Testis (tissue), 2 donors: ENCODE measurements at regions not wholly inside any gene's neighbourhood (a gene's known extent, or its start where the extent isn't known, plus 50 kb on each side); places are given as distances from the start of the nearest gene placed in this dataset.

Experiments used
- DNase-seq: peaks from one replicate; pipeline ENCODE4 v3.0.0-alpha.2; 2019
- H3K27ac ChIP-seq, 2 donors: fragments of 200-600 bp; sonication (generic); one replicate each; pipeline ENCODE4 v1.5.1; 2019
- H3K27me3 ChIP-seq: fragments of 200-600 bp; sonication (generic); one replicate; pipeline ENCODE4 v1.5.1; 2019
- H3K36me3 ChIP-seq: fragments of 200-600 bp; sonication (generic); one replicate; pipeline ENCODE4 v1.5.1; 2017; ENCODE audit warnings: low read depth; ENCODE audit errors: missing control alignments
- H3K4me1 ChIP-seq: fragments of 200-600 bp; sonication (generic); one replicate; pipeline ENCODE4 v1.5.1; 2019
- H3K4me3 ChIP-seq, 2 donors: fragments of 200-600 bp; sonication (generic); one replicate each; pipeline ENCODE4 v1.5.1; 2017 to 2019
- H3K9me3 ChIP-seq: fragments of 200-600 bp; sonication (generic); one replicate; pipeline ENCODE4 v1.5.1; 2017
- POLR2A ChIP-seq: fragments of 450-650 bp; IDR thresholded peaks from one replicate; pipeline ENCODE4 v1.6.1; 2017; ENCODE audit warnings: antibody characterized with exemption, mild to moderate bottlenecking, moderate library complexity
- WGBS, 2 donors: methylation state at CpG; one replicate each; pipeline ENCODE4 v1.1.5; 2018; 5-methylcytosine and 5-hydroxymethylcytosine counted together
- intact Hi-C: fragments of 100-400 bp; cut with DNase I; formaldehyde crosslinking; loops from one replicate; pipeline ENCODE4 v1.15.1; 2023; ENCODE audit warnings: low total_unique reads
- TF ChIP-seq, protein P1 (sequence below), 3 experiments: fragments of 450-650 bp in 2 of 3; fragments of 200-600 bp in 1 of 3; sonication (generic) in 1 of 3; IDR thresholded peaks; one replicate each; pipeline ENCODE4 v1.5.1; 2016 to 2019; ENCODE audit warnings: antibody characterized with exemption in 3 of 3, mild to moderate bottlenecking in 2 of 3, moderate library complexity in 1 of 3

DNA sequence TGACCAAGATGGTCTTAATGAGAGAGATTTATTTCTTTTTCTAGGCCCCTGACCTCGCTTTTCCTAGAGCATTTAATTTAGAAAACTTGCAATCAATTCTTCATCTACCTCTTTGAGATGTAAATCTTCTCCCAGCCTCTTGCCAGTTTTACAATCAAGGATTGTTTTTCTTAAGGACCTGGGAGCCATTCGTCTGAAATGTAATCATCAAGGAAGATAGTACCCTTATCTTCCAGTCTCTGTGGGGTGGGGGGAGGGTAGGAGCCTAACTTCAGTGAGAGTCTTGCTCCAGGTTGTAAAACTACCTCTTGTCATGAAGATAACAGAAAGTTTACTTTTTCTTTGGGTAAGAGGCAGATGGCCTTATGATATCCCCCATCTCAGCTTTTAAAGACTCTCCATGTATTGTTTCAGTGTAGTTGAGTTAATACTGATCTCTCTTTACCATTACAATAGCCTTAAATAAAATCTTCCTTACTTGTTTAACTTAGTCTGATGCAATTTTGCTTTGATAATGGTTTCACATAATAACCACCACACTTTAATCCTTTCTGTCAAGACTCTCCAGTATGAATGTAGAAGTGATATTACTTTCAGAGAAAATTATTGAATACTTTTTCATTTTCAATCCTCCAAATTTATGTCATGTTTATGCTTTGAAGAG, 110.2 kb upstream of the CPHXL start:
- TF ChIP-seq, protein P1, sequence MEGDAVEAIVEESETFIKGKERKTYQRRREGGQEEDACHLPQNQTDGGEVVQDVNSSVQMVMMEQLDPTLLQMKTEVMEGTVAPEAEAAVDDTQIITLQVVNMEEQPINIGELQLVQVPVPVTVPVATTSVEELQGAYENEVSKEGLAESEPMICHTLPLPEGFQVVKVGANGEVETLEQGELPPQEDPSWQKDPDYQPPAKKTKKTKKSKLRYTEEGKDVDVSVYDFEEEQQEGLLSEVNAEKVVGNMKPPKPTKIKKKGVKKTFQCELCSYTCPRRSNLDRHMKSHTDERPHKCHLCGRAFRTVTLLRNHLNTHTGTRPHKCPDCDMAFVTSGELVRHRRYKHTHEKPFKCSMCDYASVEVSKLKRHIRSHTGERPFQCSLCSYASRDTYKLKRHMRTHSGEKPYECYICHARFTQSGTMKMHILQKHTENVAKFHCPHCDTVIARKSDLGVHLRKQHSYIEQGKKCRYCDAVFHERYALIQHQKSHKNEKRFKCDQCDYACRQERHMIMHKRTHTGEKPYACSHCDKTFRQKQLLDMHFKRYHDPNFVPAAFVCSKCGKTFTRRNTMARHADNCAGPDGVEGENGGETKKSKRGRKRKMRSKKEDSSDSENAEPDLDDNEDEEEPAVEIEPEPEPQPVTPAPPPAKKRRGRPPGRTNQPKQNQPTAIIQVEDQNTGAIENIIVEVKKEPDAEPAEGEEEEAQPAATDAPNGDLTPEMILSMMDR (IDR thresholded peaks at IDR 0.05) = no peak
- no peak for TF ChIP-seq POLR2A
- no peaks in the 10 kb centered on the region for H3K36me3 ChIP-seq
- no peaks in the 10 kb centered on the region for H3K9me3 ChIP-seq
- DNase-seq = no peak
- WGBS, 2 donors = 44 to 60% methylated on average over 2 of the region's 2 CpGs
- no peaks in the 10 kb centered on the region for H3K27me3 ChIP-seq
- intact Hi-C loops = no loop called here
- no peaks in the 10 kb centered on the region for H3K4me1 ChIP-seq
- H3K27ac ChIP-seq = no peak overlapping the region
- no peak overlapping the region for H3K4me3 ChIP-seq

DNA sequence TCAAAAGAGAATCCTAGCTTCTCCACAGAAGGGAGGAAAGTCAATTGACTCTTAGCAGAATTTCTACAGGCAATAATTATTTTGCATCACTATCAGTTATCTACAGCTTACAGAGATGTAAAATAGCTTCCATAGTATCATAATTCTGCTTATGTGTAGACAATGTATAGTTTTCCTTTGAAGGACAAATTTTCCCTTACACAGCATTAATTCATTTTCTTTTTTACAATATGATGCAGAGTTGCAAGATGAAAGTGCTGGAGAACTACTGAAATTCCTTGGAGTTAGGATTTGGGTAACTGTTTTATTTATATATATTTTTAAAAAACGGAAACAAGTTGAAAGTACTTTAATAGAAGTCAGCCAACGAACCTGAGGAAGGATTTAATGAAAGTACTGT, 111.0 kb upstream of the CPHXL start:
- Histone ChIP-seq H3K9me3 (no peaks in the 10 kb centered on the region), H3K27me3 (no peaks in the 10 kb centered on the region), H3K4me3 (no peak overlapping the region), H3K4me1 (no peaks in the 10 kb centered on the region), H3K36me3 (no peaks in the 10 kb centered on the region), H3K27ac (no peak overlapping the region)
- TF ChIP-seq, protein P1 (IDR thresholded peaks at IDR 0.05) = no peak
- TF ChIP-seq POLR2A = no peak
- intact Hi-C loops = no loop called here
- WGBS, 2 donors = 73 to 80% methylated on average over 2 of the region's 2 CpGs
- DNase-seq = no peak

DNA sequence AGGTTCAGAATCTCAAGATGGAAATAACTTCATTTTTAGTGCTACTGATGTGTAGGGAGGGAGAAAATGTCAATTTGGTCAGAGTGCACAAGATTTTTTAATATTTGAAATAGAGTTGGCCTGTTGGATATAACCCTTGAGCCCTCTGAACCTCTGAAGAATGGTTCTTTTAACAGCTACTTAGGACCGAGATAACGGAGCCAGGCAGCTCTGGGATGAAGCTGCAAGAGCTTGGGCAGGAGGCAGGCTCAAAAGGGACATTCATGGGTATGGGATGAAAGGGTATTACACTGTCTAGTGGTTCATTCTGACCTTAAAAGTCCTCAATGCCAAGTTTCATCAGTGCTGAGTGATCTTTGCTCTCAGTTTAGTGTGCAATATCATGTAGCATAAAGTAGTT, 111.4 kb upstream of the CPHXL start:
- DNase-seq = no peak
- Histone ChIP-seq H3K27ac (no peak overlapping the region), H3K9me3 (no peaks in the 10 kb centered on the region), H3K4me3 (no peak overlapping the region), H3K27me3 (no peaks in the 10 kb centered on the region), H3K4me1 (no peaks in the 10 kb centered on the region), H3K36me3 (no peaks in the 10 kb centered on the region)
- intact Hi-C loops = no loop called here
- WGBS, 2 donors = 66 to 75% methylated on average over 2 of the region's 2 CpGs
- TF ChIP-seq POLR2A = no peak
- TF ChIP-seq, protein P1 (IDR thresholded peaks at IDR 0.05) = no peak

DNA sequence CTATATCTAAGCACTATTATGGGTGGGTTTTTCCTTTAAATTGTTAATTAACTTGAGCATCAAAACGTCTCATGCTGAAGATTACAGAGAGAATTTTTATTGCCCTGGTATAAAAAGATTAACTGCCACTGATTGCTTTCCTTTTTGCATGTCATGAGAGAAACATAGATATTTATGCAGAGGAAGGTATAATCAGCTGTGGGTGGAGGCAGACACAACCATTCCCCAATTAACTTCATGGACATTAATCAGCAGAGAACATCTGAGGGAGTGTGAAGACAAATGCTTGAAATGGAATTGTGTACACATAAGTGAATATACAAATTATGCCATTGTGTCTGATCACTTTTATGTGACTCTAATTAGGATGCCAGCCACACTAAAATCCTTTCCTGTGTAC, 115.2 kb upstream of the CPHXL start:
- no peaks in the 10 kb centered on the region for H3K9me3 ChIP-seq
- intact Hi-C loops = no loop called here
- no peak for DNase-seq
- H3K4me1 ChIP-seq = no peaks in the 10 kb centered on the region
- H3K36me3 ChIP-seq = no peaks in the 10 kb centered on the region
- no peak for TF ChIP-seq POLR2A
- TF ChIP-seq, protein P1 (IDR thresholded peaks at IDR 0.05) = no peak
- H3K4me3 ChIP-seq = no peak overlapping the region
- 12 to 27% methylated on average over 1 of the region's 1 CpG for WGBS, 2 donors
- H3K27me3 ChIP-seq = no peaks in the 10 kb centered on the region
- H3K27ac ChIP-seq = no peak overlapping the region

DNA sequence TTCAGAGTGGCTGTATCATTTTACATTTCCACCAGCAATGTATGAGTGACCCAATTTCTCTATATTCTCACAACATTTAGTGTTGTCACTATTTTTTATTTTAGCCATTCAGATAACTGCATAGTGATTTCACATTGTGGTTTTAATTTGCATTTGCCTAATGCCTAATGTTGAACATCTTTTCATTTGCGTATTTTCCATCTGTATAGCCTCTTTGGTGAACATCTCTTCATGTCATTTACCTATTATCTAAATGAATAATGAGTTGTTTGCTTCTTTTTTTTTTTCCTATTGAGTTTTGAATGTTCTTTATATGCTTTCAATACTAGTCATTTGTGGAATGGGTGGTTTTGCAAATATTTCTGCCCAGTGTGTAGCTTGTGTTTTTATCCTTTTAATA, 120.9 kb upstream of the CPHXL start:
- DNase-seq = no peak
- H3K36me3 ChIP-seq = no peaks in the 10 kb centered on the region
- H3K27ac ChIP-seq = no peak overlapping the region
- no peaks in the 10 kb centered on the region for H3K4me1 ChIP-seq
- TF ChIP-seq, protein P1 (IDR thresholded peaks at IDR 0.05) = no peak
- no peak for TF ChIP-seq POLR2A
- no peaks in the 10 kb centered on the region for H3K9me3 ChIP-seq
- no peak overlapping the region for H3K4me3 ChIP-seq
- intact Hi-C loops = no loop called here
- WGBS, 2 donors = 88 to 91% methylated on average over 1 of the region's 1 CpG
- H3K27me3 ChIP-seq = no peaks in the 10 kb centered on the region
